CD14-positive monocyte (primary cell): ENCODE measurements at regions not wholly inside any gene's neighbourhood (a gene's known extent, or its start where the extent isn't known, plus 50 kb on each side); places are given as distances from the start of the nearest gene placed in this dataset.

ENCODE experiments used
- DNase-seq, 3 donors: peaks; one replicate each; pipeline ENCODE4 v3.0.0-alpha.2; 2011 to 2022
- H2AFZ ChIP-seq: 2 replicates; pipeline ENCODE4 v1.6.0; 2012; ENCODE audit warnings: mild to moderate bottlenecking, low read depth, low read length, inconsistent platforms; ENCODE audit not compliant: insufficient read depth, poor library complexity, severe bottlenecking
- H3K27ac ChIP-seq, 2 donors: 1 replicate in 1 of 2; 2 replicates in 1 of 2; pipeline ENCODE4 v1.5.1; 2012 to 2013; ENCODE audit warnings: low read length in 2 of 2, control low read depth in 1 of 2, inconsistent platforms in 1 of 2, low read depth in 1 of 2, mild to moderate bottlenecking in 1 of 2
- H3K27me3 ChIP-seq, 2 donors: one replicate each; pipeline versions ENCODE4 v1.6.0 to v1.6.1; 2011 to 2013; ENCODE audit warnings: low read length in 2 of 2; ENCODE audit not compliant: control insufficient read depth in 2 of 2, insufficient read depth in 2 of 2
- H3K36me3 ChIP-seq, 2 donors: replicated peaks in 1 of 2; 1 replicate in 1 of 2; 2 replicates in 1 of 2; pipeline versions ENCODE4 v1.5.1 to v1.6.1; 2012 to 2013; ENCODE audit warnings: low read length in 2 of 2, control low read depth in 1 of 2, inconsistent platforms in 1 of 2, mild to moderate bottlenecking in 1 of 2; ENCODE audit not compliant: insufficient read depth in 2 of 2, control insufficient read depth in 1 of 2
- H3K4me1 ChIP-seq, 2 donors: 1 replicate in 1 of 2; 2 replicates in 1 of 2; pipeline versions ENCODE4 v1.5.1 to v1.6.1; 2012 to 2013; ENCODE audit warnings: low read length in 2 of 2, control low read depth in 1 of 2, inconsistent platforms in 1 of 2, mild to moderate bottlenecking in 1 of 2, moderate library complexity in 1 of 2; ENCODE audit not compliant: insufficient read depth in 2 of 2, control insufficient read depth in 1 of 2
- H3K4me2 ChIP-seq: replicated peaks from 2 replicates; pipeline ENCODE3; 2012; ENCODE audit warnings: low read length, moderate library complexity, mild to moderate bottlenecking; ENCODE audit not compliant: poor library complexity, severe bottlenecking; ENCODE audit errors: extremely low read depth
- H3K4me3 ChIP-seq, 3 experiments: fragments of 200-600 bp in 1 of 3; sonication (generic) in 1 of 3; replicated peaks in 1 of 3; 1 replicate in 2 of 3; 2 replicates in 1 of 3; pipeline ENCODE4 v1.5.1; 2011 to 2013; ENCODE audit warnings: low read length in 3 of 3, mild to moderate bottlenecking in 3 of 3, control low read depth in 2 of 3, low read depth in 2 of 3, inconsistent platforms in 1 of 3, moderate library complexity in 1 of 3
- H3K79me2 ChIP-seq: 2 replicates; pipeline ENCODE4 v1.6.0; 2012; ENCODE audit warnings: mild to moderate bottlenecking, control low read depth, inconsistent platforms, low read length, moderate library complexity; ENCODE audit not compliant: insufficient read depth
- H3K9ac ChIP-seq: 2 replicates; pipeline ENCODE4 v1.6.0; 2017; ENCODE audit warnings: low read length, mild to moderate bottlenecking; ENCODE audit not compliant: insufficient read depth, poor library complexity, severe bottlenecking
- H3K9me3 ChIP-seq, 2 donors: replicated peaks in 1 of 2; 1 replicate in 1 of 2; 2 replicates in 1 of 2; pipeline versions ENCODE4 v1.5.1 to v1.6.1; 2012 to 2013; ENCODE audit warnings: low read length in 2 of 2, control low read depth in 1 of 2; ENCODE audit not compliant: control insufficient read depth in 1 of 2, insufficient read depth in 1 of 2
- H4K20me1 ChIP-seq: 2 replicates; pipeline ENCODE4 v1.6.0; 2012; ENCODE audit warnings: mild to moderate bottlenecking, low read length, control low read depth, moderate library complexity; ENCODE audit not compliant: insufficient read depth
- H3K27ac Mint-ChIP-seq, 7 donors: one replicate each; pipeline ENCODE4 v1.8.0; 2020; ENCODE audit warnings: mild to moderate bottlenecking in 7 of 7, mixed read lengths in 7 of 7, moderate library complexity in 6 of 7, inconsistent platforms in 2 of 7
- H3K27me3 Mint-ChIP-seq, 3 donors: one replicate each; pipeline ENCODE4 v1.8.0; 2021 to 2022; ENCODE audit warnings: low read depth in 3 of 3, mild to moderate bottlenecking in 3 of 3, mixed read lengths in 3 of 3, moderate library complexity in 3 of 3, inconsistent platforms in 1 of 3
- H3K36me3 Mint-ChIP-seq, 2 donors: one replicate each; pipeline ENCODE4 v1.8.0; 2020; ENCODE audit warnings: mixed read lengths in 2 of 2, inconsistent platforms in 1 of 2, mild to moderate bottlenecking in 1 of 2
- H3K4me1 Mint-ChIP-seq: one replicate; pipeline ENCODE4 v1.8.0; 2020; ENCODE audit warnings: mild to moderate bottlenecking, mixed read lengths
- H3K4me3 Mint-ChIP-seq, 2 donors: one replicate each; pipeline ENCODE4 v1.8.0; 2020; ENCODE audit warnings: mild to moderate bottlenecking in 2 of 2, mixed read lengths in 2 of 2, moderate library complexity in 1 of 2
- H3K9me3 Mint-ChIP-seq, 7 donors: one replicate each; pipeline ENCODE4 v1.8.0; 2020 to 2022; ENCODE audit warnings: mixed read lengths in 7 of 7, mild to moderate bottlenecking in 6 of 7, moderate library complexity in 6 of 7, inconsistent platforms in 2 of 7
- CTCF ChIP-seq: fragments of 200-600 bp; IDR thresholded peaks from one replicate; pipeline ENCODE4 v1.8.0; 2022; ENCODE audit warnings: antibody characterized with exemption, mild to moderate bottlenecking
- WGBS: methylation state at CpG from one replicate; pipeline ENCODE4 v1.1.5; 2013; ENCODE audit warnings: missing lambda C conversion rate; ENCODE audit not compliant: insufficient coverage; 5-methylcytosine and 5-hydroxymethylcytosine counted together
- intact Hi-C, 2 donors: fragments of 100-400 bp; cut with micrococcal nuclease; formaldehyde crosslinking; loops; one replicate each; pipeline versions ENCODE4 v1.15.0 to v1.15.1; 2023

DNA sequence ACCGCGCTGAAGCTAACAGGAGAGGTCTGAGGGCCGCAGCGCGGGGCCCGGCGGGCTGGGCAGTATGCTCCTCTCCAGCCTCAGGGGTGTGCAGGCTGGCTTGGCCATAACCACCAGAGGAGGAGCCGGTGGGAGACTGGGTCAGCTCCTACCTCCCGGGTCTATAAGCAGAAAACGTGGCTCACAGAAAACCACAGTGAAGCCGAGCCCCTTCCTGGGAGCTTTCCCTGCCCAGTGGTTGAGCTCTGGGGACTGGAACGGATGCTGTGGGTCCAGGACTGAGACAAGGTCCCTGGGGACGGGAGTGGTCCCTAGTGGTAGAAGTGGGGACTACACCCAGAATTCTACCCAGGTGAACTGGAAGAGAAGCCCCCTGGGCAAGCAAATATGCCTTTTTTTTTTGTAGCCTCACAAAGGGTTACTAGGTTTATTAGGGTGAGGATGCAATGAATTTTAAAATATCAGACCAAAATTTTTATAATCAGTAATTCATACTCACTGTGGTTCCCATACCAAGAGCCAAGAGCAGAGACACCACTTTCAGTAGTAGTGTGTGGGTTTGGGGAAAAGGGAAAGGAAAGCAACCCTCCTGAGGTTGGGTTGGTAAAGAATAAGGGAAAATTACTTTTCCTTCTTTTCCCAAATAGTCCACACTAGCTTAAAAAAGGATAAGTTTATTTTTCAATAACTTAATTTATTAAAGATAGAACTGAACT is 67.9 kb upstream of the PRKCQ start:
- Mint-ChIP-seq H3K27me3 (peaks cover 2% of the 10 kb centered on the region in 3 donors), H3K9me3 (no peaks in the 10 kb centered on the region), H3K4me1 (peaks cover 3% of the 10 kb centered on the region), H3K4me3 (no peak overlapping the region), H3K36me3 (no peaks in the 10 kb centered on the region), H3K27ac (no peak overlapping the region)
- no peak overlapping the region for H3K4me2 ChIP-seq
- H3K36me3 ChIP-seq = no peaks in the 10 kb centered on the region
- 47% methylated on average over 13 of the region's 13 CpGs for WGBS
- no peak overlapping the region for H3K9ac ChIP-seq
- no peak overlapping the region for H3K27ac ChIP-seq
- intact Hi-C loops = no loop called here
- H4K20me1 ChIP-seq = no peaks in the 10 kb centered on the region
- peak; percentile 94 for TF ChIP-seq CTCF
- H3K4me1 ChIP-seq = no peaks in the 10 kb centered on the region
- H3K27me3 ChIP-seq = no peaks in the 10 kb centered on the region
- peak; percentile 22 to 44 (median 36) for DNase-seq
- no peaks in the 10 kb centered on the region for H3K9me3 ChIP-seq
- H2AFZ ChIP-seq = no peak overlapping the region
- no peaks in the 10 kb centered on the region for H3K79me2 ChIP-seq
- H3K4me3 ChIP-seq = no peak overlapping the region

DNA sequence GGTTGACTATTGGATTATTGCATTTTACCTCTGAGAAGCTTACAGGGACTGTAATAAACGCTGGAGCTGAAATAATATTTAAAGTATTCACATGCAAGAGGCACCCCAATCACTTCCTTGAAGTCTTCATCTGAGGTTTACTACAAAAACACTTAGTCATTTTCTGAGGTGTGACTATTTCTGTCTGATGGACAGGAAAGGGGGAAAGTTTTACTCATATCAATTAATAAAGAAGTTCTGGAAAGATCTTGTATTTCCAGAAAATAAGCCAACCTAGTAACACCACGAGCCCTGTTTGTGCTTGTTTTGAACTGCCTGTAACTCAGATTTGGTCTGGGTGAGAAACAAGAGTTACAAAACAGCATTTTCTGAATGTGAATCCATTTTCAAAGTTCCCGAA is 63.9 kb upstream of the PRKCQ start:
- peaks cover 5% of the 10 kb centered on the region for H3K4me1 Mint-ChIP-seq
- no peak overlapping the region for H3K9ac ChIP-seq
- H3K27ac Mint-ChIP-seq = no peak overlapping the region
- H3K4me3 ChIP-seq = no peak overlapping the region
- H3K27me3 Mint-ChIP-seq = peaks cover 2 to 4% (median 2%) of the 10 kb centered on the region in 3 donors
- peaks cover 0 to 1% (median 0%) of the 10 kb centered on the region in 7 donors for H3K9me3 Mint-ChIP-seq
- no peaks in the 10 kb centered on the region for H3K36me3 Mint-ChIP-seq
- no peaks in the 10 kb centered on the region for H3K79me2 ChIP-seq
- no peaks in the 10 kb centered on the region for H3K36me3 ChIP-seq
- no peaks in the 10 kb centered on the region for H3K4me1 ChIP-seq
- TF ChIP-seq CTCF = no peak
- H3K27me3 ChIP-seq = no peaks in the 10 kb centered on the region
- WGBS = no CpG with 5 or more reads among the region's 3 CpGs
- H3K4me3 Mint-ChIP-seq = no peak overlapping the region
- H2AFZ ChIP-seq = no peak overlapping the region
- no peak overlapping the region for H3K4me2 ChIP-seq
- no peaks in the 10 kb centered on the region for H3K9me3 ChIP-seq
- DNase-seq = no peak
- H3K27ac ChIP-seq = no peak overlapping the region
- intact Hi-C loops = no loop called here
- no peaks in the 10 kb centered on the region for H4K20me1 ChIP-seq
